Uterus (tissue), 2 donors: ENCODE measurements at regions not wholly inside any gene's neighbourhood (a gene's known extent, or its start where the extent isn't known, plus 50 kb on each side); places are given as distances from the start of the nearest gene placed in this dataset.

ENCODE experiments used
- CTCF ChIP-seq, 4 experiments: fragments of 200-600 bp in 2 of 4; fragments of 450-650 bp in 2 of 4; sonication (generic) in 2 of 4; IDR thresholded peaks; one replicate each; pipeline ENCODE4 v1.5.1; 2016 to 2019; ENCODE audit warnings: antibody characterized with exemption in 4 of 4, mild to moderate bottlenecking in 2 of 4, moderate library complexity in 1 of 4
- POLR2A ChIP-seq, 2 donors: fragments of 450-650 bp; IDR thresholded peaks; one replicate each; pipeline ENCODE4 v1.6.1; 2016; ENCODE audit warnings: antibody characterized with exemption in 2 of 2, mild to moderate bottlenecking in 1 of 2, moderate library complexity in 1 of 2

GRCh38 chr4:173731257-173731656 is 201.2 kb upstream of the HAND2 start:
- TF ChIP-seq POLR2A (IDR thresholded peaks at IDR 0.05) (no peak), CTCF (IDR thresholded peaks at IDR 0.05) (no peak)
